GM19238 (cell line): ENCODE measurements at regions not wholly inside any gene's neighbourhood (a gene's known extent, or its start where the extent isn't known, plus 50 kb on each side); places are given as distances from the start of the nearest gene placed in this dataset.
"Not testable (repeated sequence)": the region's sequence is repeated elsewhere in the genome, so short reads cannot be mapped to it uniquely, and the experiment has no call there.

Experiments
- DNase-seq: peaks from one replicate; pipeline ENCODE4 v3.0.0; 2011; ENCODE audit warnings: low spot score; ENCODE audit not compliant: insufficient read length

GRCh38 chr1:188941986-188942385 is 1535.7 kb downstream of the BRINP3 start:
- DNase-seq, result no peak

GRCh38 chr1:188949701-188950100 is 1528.0 kb downstream of the BRINP3 start:
- no peak for DNase-seq

DNA sequence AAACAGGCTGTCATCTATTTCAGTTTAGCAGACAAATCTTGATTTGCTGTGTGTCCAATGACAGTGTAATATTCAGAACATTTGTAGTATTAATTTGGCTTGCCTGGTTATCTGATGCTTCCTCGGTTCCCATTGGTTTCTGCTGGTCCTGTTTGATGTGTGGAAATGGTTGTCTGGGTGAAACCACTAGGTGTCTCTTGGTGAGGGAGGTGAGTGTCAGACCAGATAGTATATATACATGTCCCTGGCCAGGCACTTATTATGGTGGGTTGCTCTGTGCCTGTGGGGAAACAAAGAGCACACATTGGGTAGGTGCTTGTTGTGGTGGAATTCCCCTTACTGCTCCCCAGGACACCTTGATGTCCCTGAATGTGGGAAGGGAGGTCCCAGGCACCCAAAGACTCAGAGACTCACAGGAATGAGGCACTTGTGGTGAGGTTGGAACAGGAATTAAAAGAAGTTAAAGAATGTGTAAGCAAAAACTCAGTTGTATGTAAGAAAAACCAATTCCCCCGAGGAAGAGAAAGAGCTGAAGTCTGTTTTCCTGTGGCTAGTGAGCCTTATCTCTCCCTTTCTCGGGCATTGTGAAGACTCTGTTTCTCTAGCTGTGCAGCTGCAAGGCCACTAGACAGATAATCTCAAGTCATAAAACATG is 1519.1 kb downstream of the BRINP3 start:
- DNase-seq, result no peak

DNA sequence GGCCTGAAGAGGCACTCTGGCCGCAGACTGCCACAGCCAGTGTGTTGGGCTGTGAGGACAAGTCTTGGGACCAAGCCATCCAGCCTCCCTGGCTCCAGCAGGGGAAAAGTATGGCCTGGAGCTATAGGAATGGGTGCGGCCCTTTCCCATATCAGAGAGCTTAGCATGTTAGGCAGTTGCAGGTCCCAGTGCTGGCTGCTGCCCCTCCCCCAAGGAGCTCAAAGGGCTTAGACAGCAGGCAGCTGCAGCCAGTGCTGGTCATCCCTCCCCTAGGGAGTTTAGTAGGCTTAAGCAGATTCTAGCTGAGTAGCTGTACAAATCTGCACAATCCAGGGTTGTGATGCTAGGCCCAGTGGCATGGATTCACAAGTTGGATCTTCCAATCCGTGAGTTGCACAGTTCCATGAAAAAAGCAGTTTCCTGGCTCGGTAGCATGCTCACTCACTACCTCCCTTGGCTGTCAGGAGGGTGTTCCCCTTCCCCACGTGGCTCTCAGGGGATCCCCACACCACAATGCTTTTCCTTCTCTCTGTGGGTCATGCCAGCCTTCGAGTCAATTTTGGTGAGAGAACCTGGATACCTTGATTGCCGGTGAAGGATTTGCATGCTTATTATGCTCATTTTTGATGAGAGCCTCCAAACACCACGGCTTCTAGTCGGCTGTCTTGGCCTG is 1490.8 kb downstream of the BRINP3 start:
- no peak for DNase-seq

GRCh38 chr1:188988589-188988988 is 1489.1 kb downstream of the BRINP3 start:
- no peak for DNase-seq

DNA sequence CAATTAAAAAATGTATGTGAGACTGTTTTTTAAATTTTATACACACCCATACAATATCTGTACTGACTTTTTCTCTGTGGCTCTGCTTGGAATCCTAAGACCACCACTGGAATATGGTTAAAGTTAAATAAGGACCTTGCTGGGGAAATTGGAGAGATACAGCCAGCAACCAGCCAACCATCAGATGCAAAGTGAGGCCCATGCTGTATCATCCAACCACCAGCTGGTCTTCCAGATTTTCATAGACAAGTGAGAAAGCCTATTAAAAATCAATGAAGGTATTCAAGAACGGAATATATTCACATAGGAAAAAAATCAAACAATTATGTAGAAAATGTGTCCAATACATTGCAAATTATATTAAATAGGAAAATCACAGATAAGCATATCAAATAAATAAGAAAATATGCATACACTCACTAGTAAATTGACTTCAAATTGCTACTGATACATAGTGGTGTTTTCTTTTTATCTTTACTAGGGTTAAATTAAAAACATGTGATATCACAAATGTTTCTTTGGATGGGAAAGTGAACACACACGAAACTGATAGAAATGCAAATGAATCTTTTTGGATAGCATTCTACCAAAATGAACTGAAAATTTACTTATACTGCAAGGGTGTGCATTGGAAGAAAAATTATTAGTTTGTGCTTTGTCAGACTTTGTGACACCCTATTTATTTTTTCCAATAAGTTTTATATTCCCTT is 1486.3 kb downstream of the BRINP3 start:
- DNase-seq, result no peak

- DNase-seq, result no peak
Observed at GRCh38 chr1:189007824-189008223, 1469.8 kb downstream of the BRINP3 start.

DNA sequence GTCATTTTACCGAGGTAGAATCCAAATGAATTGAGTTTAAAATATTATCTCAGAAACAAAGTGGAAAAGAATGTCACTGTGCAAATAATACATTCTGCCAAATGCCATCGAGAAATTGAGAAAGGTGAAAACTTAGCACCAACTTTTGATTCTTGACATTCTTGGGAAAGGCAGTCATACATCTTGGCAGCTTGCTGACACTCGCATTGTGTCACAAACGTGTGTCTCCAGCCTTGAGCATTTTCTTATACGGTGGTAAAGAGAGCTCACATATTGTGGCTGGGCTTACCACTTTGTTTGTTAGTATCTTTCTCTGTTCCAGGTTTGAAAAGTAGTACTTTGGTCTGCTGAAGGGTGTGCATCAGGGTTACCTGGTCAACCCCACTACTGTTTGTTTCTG is 1456.1 kb downstream of the BRINP3 start:
- no peak for DNase-seq

GRCh38 chr1:189022015-189022414 is 1455.6 kb downstream of the BRINP3 start:
- DNase-seq, result no peak

DNA sequence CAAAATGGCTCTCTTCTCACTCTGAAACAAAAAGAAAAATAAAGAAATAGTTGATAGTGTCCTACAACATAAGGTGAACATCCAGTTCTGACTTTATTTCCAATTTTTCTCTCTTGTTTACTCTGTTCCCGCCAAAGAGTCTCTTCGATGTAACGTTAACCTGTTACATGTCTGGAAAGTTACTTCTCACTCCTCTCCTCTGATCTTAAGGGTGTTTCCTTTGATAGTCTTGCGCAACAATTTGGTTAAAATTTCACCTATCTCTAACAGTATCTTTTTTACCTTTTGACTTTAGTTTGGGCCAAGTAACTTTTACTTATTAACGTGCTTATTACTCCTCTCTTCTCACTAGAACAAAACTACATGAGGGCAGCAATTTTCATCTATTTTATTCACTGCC is 1450.2 kb downstream of the BRINP3 start:
- no peak for DNase-seq

- DNase-seq, result no peak
Observed at GRCh38 chr1:189033169-189033568, 1444.5 kb downstream of the BRINP3 start.

DNA sequence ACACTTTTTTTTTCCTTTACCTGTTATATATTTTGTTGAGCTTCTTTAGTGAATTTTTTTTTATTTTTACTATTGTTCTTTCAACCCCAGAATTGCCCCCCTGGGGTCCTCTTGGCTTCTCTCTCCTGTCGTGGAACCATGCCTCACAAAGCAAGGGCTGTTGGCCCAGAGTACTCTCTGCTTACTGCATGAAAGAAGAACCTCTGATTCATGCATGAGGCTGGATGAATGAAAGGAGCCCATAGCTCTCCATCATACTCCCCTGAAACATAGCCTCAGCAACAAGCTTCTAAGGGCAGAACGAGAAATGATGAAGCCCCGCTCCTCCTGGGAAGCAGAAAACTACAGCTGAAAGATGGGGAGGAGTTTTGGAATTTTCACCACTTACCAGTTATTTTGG is 1441.0 kb downstream of the BRINP3 start:
- DNase-seq, result no peak

DNA sequence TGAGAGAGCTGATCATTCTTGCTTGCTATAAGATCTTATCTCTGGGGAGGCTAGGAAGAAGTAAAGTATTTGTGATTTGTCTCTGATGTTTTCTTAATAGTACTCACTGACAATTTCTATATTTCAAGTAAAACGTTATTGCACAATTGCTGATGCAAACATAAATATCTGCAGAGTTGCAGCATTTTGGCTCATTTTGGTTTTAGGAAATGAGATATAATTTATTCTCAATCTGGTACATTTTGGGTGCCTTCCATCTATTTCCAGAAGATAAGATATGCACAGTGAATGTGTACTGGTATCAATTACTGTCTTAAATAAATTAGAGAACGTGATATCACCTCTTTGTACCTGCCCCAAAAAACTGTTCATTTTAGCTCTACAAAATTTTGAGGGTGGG is 1431.5 kb downstream of the BRINP3 start:
- DNase-seq, result no peak

- no peak for DNase-seq
Observed at GRCh38 chr1:189084811-189085210, 1392.9 kb downstream of the BRINP3 start.

DNA sequence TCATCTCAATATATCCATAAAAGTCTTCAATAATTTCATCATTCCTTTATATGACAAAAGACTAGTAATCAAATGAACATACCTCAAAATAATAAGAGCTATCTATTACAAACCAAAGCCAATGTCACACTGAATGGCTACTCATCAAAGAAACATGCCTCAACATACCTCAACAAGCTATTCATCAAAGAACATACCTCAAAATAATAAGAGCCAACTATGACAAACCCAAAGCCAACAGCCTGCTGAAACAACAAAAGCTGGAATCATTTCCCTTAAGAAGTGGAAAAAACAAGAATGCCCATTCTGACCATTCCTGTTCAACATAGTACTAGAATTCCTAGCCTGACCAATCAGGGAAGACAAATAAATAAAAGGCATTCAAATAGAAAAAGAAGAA is 1373.7 kb downstream of the BRINP3 start:
- no peak for DNase-seq

DNA sequence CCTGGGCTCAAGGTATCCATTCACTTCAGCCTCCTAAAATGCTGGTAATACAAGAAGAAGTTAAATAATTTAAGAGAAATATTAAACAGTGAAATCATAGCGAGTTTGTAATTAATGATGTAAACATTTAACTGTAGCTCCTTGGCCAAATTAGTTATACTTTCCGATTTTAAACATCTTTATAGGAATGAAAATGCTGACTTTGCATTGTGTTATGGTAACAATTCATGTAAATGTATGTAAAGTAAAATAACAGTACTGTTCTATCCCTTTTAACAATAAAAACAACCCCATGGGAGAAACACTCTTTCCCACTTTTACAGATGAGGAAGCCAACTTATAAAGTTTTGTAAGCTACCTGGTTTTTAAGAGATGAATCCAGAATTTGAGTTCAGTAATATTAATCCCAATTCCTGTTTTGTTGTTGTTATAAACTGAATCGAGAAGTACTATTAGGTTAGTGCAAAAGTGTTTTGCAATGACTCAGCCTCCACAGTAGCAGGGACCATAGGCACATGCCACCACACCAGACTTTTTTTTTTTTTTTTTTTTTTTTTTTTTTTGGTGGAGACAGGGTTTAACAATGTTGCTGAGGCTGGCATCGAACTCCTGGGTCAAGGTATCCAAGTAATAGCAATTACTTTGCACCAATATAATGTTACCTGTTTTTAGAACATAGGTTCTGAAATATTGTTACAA is 1360.4 kb downstream of the BRINP3 start:
- no peak for DNase-seq

- DNase-seq, result no peak
Observed at GRCh38 chr1:189121941-189122340, 1355.7 kb downstream of the BRINP3 start.

GRCh38 chr1:189125694-189126093 is 1352.0 kb downstream of the BRINP3 start:
- no peak for DNase-seq

GRCh38 chr1:189131576-189131975 is 1346.1 kb downstream of the BRINP3 start:
- no peak for DNase-seq

- not testable (repeated sequence) for DNase-seq
Observed at GRCh38 chr1:189139748-189140147, 1337.9 kb downstream of the BRINP3 start.

- DNase-seq, result no peak
Observed at GRCh38 chr1:189141056-189141455, 1336.6 kb downstream of the BRINP3 start.
